Adrenal gland (tissue), 9 donors: ENCODE measurements at regions not wholly inside any gene's neighbourhood (a gene's known extent, or its start where the extent isn't known, plus 50 kb on each side); places are given as distances from the start of the nearest gene placed in this dataset.
"Not testable (repeated sequence)": the region's sequence is repeated elsewhere in the genome, so short reads cannot be mapped to it uniquely, and the experiment has no call there.

Experiments
- DNase-seq, 7 donors: peaks; one replicate each; pipeline ENCODE4 v3.0.0-alpha.2; 2019 to 2020
- H3K27ac ChIP-seq, 5 donors: fragments of 200-600 bp; sonication (generic) in 4 of 5; 1 replicate in 3 of 5; 2 replicates in 2 of 5; pipeline versions ENCODE4 v1.5.1 to v1.8.0; 2016 to 2020; ENCODE audit warnings: mild to moderate bottlenecking in 1 of 5
- H3K27me3 ChIP-seq: fragments of 200-600 bp; 2 replicates; pipeline ENCODE4 v1.8.0; 2021
- H3K36me3 ChIP-seq, 2 donors: fragments of 200-600 bp; replicated peaks in 1 of 2; 1 replicate in 1 of 2; 2 replicates in 1 of 2; pipeline versions ENCODE4 v1.5.1 to v1.8.0; 2018 to 2022
- H3K4me1 ChIP-seq, 2 donors: fragments of 200-600 bp; replicated peaks in 1 of 2; 1 replicate in 1 of 2; 2 replicates in 1 of 2; pipeline versions ENCODE4 v1.5.1 to v1.8.0; 2018 to 2021
- H3K4me3 ChIP-seq, 4 donors: fragments of 200-600 bp; sonication (generic) in 3 of 4; one replicate each; pipeline ENCODE4 v1.5.1; 2016 to 2018
- H3K9me3 ChIP-seq, 3 donors: fragments of 200-600 bp; sonication (generic) in 1 of 3; replicated peaks in 1 of 3; 1 replicate in 2 of 3; 2 replicates in 1 of 3; pipeline versions ENCODE4 v1.5.1 to v1.8.0; 2016 to 2021
- POLR2A ChIP-seq, 2 donors: fragments of 450-650 bp; IDR thresholded peaks; one replicate each; pipeline ENCODE4 v1.6.1; 2017; ENCODE audit warnings: antibody characterized with exemption in 2 of 2, mild to moderate bottlenecking in 2 of 2, moderate library complexity in 1 of 2
- WGBS, 4 donors: extraction: QIAGEN DNeasy Blood & Tissue Kit in 2 of 4; methylation state at CpG; one replicate each; pipeline versions ENCODE4 v1.1.5 to v1.1.7; 2013 to 2017; 5-methylcytosine and 5-hydroxymethylcytosine counted together
- intact Hi-C, 2 donors: fragments of 100-400 bp; cut with DNase I; formaldehyde crosslinking; loops; one replicate each; pipeline versions ENCODE4 v1.14.1 to v1.15.0; 2022 to 2023
- TF ChIP-seq, protein P1 (sequence below), 6 experiments: fragments of 450-650 bp in 4 of 6; fragments of 200-600 bp in 2 of 6; sonication (generic) in 1 of 6; IDR thresholded peaks; 1 replicate in 5 of 6; 2 replicates in 1 of 6; pipeline versions ENCODE4 v1.5.1 to v1.8.0; 2016 to 2021; ENCODE audit warnings: antibody characterized with exemption in 6 of 6, mild to moderate bottlenecking in 2 of 6, moderate library complexity in 1 of 6
- donor health status: healthy with polysubstance abuse.
- donor health status: Bipolar disorder and iron deficiency.
- donor health status: DM: yes; HTN: yes; CAD: no.
- donor health status: DM: no; HTN: no; CAD: no.
- donor health status: DM: no; HTN: no; CAD: no.

GRCh38 chr4:102404431-102404969 is 59.2 kb upstream of the SLC39A8 start:
- H3K4me3 ChIP-seq = no peak overlapping the region
- intact Hi-C loops = no loop called here
- no peak for DNase-seq
- no peaks in the 10 kb centered on the region for H3K4me1 ChIP-seq
- no peak overlapping the region for H3K27ac ChIP-seq
- 25 to 43% (median 37%) methylated on average over 1 of the region's 1 CpG for WGBS, 4 donors
- TF ChIP-seq, protein P1, sequence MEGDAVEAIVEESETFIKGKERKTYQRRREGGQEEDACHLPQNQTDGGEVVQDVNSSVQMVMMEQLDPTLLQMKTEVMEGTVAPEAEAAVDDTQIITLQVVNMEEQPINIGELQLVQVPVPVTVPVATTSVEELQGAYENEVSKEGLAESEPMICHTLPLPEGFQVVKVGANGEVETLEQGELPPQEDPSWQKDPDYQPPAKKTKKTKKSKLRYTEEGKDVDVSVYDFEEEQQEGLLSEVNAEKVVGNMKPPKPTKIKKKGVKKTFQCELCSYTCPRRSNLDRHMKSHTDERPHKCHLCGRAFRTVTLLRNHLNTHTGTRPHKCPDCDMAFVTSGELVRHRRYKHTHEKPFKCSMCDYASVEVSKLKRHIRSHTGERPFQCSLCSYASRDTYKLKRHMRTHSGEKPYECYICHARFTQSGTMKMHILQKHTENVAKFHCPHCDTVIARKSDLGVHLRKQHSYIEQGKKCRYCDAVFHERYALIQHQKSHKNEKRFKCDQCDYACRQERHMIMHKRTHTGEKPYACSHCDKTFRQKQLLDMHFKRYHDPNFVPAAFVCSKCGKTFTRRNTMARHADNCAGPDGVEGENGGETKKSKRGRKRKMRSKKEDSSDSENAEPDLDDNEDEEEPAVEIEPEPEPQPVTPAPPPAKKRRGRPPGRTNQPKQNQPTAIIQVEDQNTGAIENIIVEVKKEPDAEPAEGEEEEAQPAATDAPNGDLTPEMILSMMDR (IDR thresholded peaks at IDR 0.05) = no peak
- H3K36me3 ChIP-seq = no peaks in the 10 kb centered on the region
- no peaks in the 10 kb centered on the region for H3K27me3 ChIP-seq
- no peaks in the 10 kb centered on the region for H3K9me3 ChIP-seq

DNA sequence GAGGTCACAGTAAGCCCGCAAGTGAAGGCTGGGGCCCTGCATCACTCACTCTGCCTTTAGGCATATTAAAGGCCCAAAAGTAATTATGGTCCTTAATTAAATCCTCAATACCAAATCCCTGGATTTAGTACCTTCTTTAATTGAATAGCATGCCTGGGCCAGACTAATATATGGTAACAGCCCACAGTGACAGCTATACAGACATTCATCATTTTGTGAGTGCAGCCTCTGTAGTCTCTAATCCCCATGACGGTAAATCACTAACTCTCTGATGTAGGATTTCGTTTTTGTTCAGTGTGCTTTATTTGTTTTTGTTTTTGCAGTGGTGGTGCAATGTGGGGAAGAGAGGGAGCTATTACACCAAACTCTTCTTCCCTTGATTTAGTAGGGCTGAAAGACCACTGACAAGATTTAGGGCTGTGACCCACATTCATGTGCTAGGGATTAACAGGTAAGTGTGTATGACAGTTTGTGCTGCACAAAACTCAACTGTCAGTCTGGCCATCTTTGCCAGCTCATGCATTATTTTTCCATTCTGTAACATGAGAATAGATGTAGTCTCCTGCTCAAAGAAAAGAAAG is 60.6 kb upstream of the SLC39A8 start:
- H3K4me1 ChIP-seq = no peaks in the 10 kb centered on the region
- no peak overlapping the region for H3K27ac ChIP-seq
- 62 to 78% (median 70%) methylated on average over 3 of the region's 3 CpGs for WGBS, 4 donors
- H3K9me3 ChIP-seq = no peaks in the 10 kb centered on the region
- no peak for DNase-seq
- H3K27me3 ChIP-seq = no peaks in the 10 kb centered on the region
- intact Hi-C loops = no loop called here
- no peak overlapping the region for H3K4me3 ChIP-seq
- no peaks in the 10 kb centered on the region for H3K36me3 ChIP-seq
- no peak for TF ChIP-seq POLR2A (IDR thresholded peaks at IDR 0.05)
- TF ChIP-seq, protein P1 (IDR thresholded peaks at IDR 0.05) = no peak

DNA sequence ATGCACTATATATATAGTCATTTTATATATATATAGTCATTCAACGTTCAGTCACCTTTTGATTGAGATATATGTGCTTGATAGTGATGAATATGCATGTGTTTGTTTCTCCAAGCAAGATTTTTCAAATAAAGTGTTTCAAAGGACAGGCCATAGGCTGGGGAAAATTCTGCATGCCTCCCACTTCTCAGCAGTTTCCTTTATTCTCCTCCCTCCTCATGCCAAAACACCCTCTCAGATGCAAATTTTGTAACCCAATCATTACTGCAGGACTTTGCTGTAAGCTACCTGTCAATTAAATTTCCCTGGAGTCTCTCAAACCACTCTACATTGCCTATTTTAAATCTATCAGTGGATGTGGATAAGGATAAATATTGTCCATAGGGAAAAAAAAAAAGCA is 65.6 kb upstream of the SLC39A8 start:
- intact Hi-C loops, H3K9me3 ChIP-seq, H3K4me3 ChIP-seq, H3K36me3 ChIP-seq, H3K4me1 ChIP-seq, DNase-seq, H3K27me3 ChIP-seq, H3K27ac ChIP-seq: not testable (repeated sequence)
- 76 to 91% (median 83%) methylated on average over 1 of the region's 1 CpG for WGBS, 4 donors

DNA sequence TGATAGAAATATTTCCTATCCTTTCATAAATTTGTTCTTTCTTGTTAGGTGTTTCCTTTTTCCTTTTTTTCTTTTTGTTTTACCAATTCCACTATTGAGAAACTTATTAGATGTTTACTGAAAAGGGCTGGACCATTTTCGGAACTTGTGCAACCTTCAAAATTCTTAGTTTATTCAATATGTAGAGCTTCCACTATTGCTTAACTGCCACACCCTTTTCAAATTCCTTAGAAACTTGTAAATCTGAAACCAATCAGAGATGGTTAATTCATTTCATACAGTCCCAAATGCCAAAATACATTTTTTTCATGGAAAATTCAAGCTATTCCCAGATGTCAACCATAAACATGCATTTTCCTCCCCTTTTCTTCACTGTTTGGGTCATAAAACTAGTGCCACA is 66.1 kb upstream of the SLC39A8 start:
- DNase-seq = no peak
- Histone ChIP-seq H3K36me3 (no peaks in the 10 kb centered on the region), H3K27me3 (no peaks in the 10 kb centered on the region), H3K9me3 (no peaks in the 10 kb centered on the region), H3K27ac (no peak overlapping the region), H3K4me3 (no peak overlapping the region), H3K4me1 (no peaks in the 10 kb centered on the region)
- TF ChIP-seq POLR2A (IDR thresholded peaks at IDR 0.05) = no peak
- TF ChIP-seq, protein P1 (IDR thresholded peaks at IDR 0.05) = no peak
- 74 to 92% (median 85%) methylated on average over 1 of the region's 1 CpG for WGBS, 4 donors
- intact Hi-C loops = no loop called here

DNA sequence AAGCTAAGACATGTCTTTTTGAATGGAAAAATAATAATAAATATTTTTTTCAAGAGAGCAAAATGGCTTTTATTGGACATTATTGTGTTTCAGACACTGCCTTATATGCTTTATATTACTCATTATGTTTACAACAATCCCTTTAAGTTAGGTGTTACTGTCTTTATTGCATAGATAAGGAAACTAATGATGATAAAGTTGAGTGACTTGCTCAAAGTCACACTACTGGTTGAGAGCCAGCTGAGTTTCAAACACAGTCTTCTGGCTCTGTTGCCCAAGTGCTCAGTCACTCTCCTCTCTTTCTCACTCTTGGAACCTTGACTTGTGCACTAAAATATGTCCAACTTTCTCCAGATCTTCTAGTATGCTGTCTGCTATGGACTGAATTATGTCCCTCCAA is 71.5 kb upstream of the SLC39A8 start:
- DNase-seq = no peak
- Histone ChIP-seq H3K27me3 (no peaks in the 10 kb centered on the region), H3K9me3 (no peaks in the 10 kb centered on the region), H3K36me3 (no peaks in the 10 kb centered on the region), H3K4me1 (no peaks in the 10 kb centered on the region), H3K27ac (no peak overlapping the region), H3K4me3 (no peak overlapping the region)
- intact Hi-C loops = no loop called here
- TF ChIP-seq, protein P1 (IDR thresholded peaks at IDR 0.05) = no peak
- TF ChIP-seq POLR2A (IDR thresholded peaks at IDR 0.05) = no peak
